ENCODE measurements at regions not wholly inside any gene's neighbourhood (a gene's known extent, or its start where the extent isn't known, plus 50 kb on each side); places are given as distances from the start of the nearest gene placed in this dataset.

DNA sequence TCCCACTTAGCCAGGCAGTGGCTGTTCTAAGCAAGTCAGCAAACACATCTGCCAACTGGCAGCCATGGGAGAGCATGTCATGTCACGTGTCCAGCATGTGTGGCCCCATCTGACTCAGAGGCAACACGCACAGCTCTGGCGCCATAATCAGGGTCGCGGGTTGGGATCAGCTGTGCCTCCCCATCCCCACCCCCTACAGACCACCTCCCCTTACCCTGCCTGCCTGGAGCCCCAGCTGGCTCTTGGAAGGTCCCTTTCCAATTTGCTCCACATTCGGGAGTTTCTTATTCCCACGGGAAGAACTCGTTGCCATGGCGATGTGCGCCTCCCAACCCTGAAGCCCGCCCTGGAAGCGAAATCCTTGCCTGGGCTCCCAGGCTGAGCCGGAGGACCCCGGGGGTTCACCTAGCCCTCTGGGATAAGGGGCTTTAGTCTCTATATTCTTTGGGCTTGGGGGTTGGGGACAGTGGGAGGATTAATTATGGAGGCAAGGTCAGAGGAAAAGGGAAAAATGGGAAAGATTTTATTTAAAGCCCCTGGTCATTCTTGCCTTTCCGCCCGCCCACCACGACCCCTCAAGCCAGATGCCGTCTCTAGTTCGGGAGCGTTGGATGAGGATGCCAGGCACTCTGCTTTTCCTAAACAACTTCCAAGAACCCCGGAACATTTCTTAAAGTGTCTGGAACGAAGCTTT lies 283.7 kb downstream of the ZEB1 start:
- no peak for TF ChIP-seq SIN3A (IDR thresholded peaks at IDR 0.05; ENCODE audit: borderline replicate concordance, insufficient read depth, low read depth, low read length)
- TF ChIP-seq, protein P1, sequence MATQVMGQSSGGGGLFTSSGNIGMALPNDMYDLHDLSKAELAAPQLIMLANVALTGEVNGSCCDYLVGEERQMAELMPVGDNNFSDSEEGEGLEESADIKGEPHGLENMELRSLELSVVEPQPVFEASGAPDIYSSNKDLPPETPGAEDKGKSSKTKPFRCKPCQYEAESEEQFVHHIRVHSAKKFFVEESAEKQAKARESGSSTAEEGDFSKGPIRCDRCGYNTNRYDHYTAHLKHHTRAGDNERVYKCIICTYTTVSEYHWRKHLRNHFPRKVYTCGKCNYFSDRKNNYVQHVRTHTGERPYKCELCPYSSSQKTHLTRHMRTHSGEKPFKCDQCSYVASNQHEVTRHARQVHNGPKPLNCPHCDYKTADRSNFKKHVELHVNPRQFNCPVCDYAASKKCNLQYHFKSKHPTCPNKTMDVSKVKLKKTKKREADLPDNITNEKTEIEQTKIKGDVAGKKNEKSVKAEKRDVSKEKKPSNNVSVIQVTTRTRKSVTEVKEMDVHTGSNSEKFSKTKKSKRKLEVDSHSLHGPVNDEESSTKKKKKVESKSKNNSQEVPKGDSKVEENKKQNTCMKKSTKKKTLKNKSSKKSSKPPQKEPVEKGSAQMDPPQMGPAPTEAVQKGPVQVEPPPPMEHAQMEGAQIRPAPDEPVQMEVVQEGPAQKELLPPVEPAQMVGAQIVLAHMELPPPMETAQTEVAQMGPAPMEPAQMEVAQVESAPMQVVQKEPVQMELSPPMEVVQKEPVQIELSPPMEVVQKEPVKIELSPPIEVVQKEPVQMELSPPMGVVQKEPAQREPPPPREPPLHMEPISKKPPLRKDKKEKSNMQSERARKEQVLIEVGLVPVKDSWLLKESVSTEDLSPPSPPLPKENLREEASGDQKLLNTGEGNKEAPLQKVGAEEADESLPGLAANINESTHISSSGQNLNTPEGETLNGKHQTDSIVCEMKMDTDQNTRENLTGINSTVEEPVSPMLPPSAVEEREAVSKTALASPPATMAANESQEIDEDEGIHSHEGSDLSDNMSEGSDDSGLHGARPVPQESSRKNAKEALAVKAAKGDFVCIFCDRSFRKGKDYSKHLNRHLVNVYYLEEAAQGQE (IDR thresholded peaks at IDR 0.05; ENCODE audit: insufficient read depth in 1 of 2, low read depth in 2 of 2, low read length in 1 of 2): no peak
- TF ChIP-seq TCF7L2 (IDR thresholded peaks at IDR 0.05; ENCODE audit: low read depth, low read length): no peak
- TF ChIP-seq, protein P2, sequence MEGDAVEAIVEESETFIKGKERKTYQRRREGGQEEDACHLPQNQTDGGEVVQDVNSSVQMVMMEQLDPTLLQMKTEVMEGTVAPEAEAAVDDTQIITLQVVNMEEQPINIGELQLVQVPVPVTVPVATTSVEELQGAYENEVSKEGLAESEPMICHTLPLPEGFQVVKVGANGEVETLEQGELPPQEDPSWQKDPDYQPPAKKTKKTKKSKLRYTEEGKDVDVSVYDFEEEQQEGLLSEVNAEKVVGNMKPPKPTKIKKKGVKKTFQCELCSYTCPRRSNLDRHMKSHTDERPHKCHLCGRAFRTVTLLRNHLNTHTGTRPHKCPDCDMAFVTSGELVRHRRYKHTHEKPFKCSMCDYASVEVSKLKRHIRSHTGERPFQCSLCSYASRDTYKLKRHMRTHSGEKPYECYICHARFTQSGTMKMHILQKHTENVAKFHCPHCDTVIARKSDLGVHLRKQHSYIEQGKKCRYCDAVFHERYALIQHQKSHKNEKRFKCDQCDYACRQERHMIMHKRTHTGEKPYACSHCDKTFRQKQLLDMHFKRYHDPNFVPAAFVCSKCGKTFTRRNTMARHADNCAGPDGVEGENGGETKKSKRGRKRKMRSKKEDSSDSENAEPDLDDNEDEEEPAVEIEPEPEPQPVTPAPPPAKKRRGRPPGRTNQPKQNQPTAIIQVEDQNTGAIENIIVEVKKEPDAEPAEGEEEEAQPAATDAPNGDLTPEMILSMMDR (IDR thresholded peaks at IDR 0.05): no peak
- no peak for TF ChIP-seq POLR2AphosphoS5 (IDR thresholded peaks at IDR 0.05; ENCODE audit: low read depth, low read length)
- H3K9me3 ChIP-seq (ENCODE audit: control insufficient read depth, insufficient read depth, low read depth, low read length): no peaks in the 10 kb centered on the region
- peak overlapping the region; percentile 69 to 75 for H3K4me3 ChIP-seq (ENCODE audit: low read depth in 2 of 2, low read length in 2 of 2)
- ATAC-seq (no peak), DNase-seq (ENCODE audit: low read depth, low spot score) (no peak)
- BruUV-seq (replicated peaks): no TSS peak
- peak overlapping the region; percentile 77 for H3K27ac ChIP-seq (ENCODE audit: low read length)
- H3K36me3 ChIP-seq (ENCODE audit: control insufficient read depth, insufficient read depth, low read length): no peaks in the 10 kb centered on the region
- H3K4me1 ChIP-seq (ENCODE audit: control insufficient read depth, insufficient read depth, low read length): 0 out of 2 replicates have a peak, but pooled peaks cover 5% of the 10 kb centered on the region
- POLR2A ChIA-PET: interaction anchor here (0.7 kb wide), 1 partner anchor 103 kb away, joined by 3 read pairs; no protein-coding TSS in a partner anchor
- no peaks in the 10 kb centered on the region for H3K27me3 ChIP-seq (ENCODE audit: control insufficient read depth, insufficient read depth, low read length)
- in situ Hi-C loops (cut with HindIII; ENCODE audit: low pct_unique_long_range_greater_than_20kb, low sequenced_read_pairs): no loop called here
- intact Hi-C loops (cut with micrococcal nuclease; ENCODE audit: unreplicated experiment): no loop called here
- CTCF ChIA-PET: no interaction called here

DNA sequence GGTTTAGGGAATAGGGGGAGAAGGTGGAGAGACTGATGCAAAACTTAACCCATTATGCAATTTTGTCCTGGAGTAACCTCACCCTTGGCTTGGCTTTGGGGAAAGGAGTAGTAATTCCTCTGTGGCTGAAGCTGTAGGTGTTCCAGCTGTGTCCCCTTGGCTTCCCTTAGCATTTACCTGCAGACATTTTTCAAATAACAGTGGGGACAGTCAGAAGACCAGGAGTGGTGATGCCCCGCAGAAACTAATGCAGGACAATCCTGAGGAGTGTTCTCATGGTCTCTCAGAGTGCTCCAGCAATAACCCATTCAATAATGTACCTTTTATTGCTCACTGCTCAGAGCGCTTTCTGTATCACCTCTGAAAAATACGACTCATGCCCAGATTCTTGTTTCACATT lies 282.1 kb downstream of the ZEB1 start:
- Histone ChIP-seq H3K4me1 (ENCODE audit: control insufficient read depth, insufficient read depth, low read length) (0 out of 2 replicates have a peak, but pooled peaks cover 5% of the 10 kb centered on the region), H3K36me3 (ENCODE audit: control insufficient read depth, insufficient read depth, low read length) (no peaks in the 10 kb centered on the region), H3K9me3 (ENCODE audit: control insufficient read depth, insufficient read depth, low read depth, low read length) (no peaks in the 10 kb centered on the region), H3K27ac (ENCODE audit: low read length) (no peak overlapping the region), H3K27me3 (ENCODE audit: control insufficient read depth, insufficient read depth, low read length) (no peaks in the 10 kb centered on the region), H3K4me3 (ENCODE audit: low read depth in 2 of 2, low read length in 2 of 2) (no peak overlapping the region)
- ChIA-PET CTCF (no interaction called here), POLR2A (no interaction called here)
- no peak for DNase-seq (ENCODE audit: low read depth, low spot score)
- intact Hi-C loops (cut with micrococcal nuclease; ENCODE audit: unreplicated experiment): no loop called here
- in situ Hi-C loops (cut with HindIII; ENCODE audit: low pct_unique_long_range_greater_than_20kb, low sequenced_read_pairs): no loop called here
- TF ChIP-seq TCF7L2 (IDR thresholded peaks at IDR 0.05; ENCODE audit: low read depth, low read length): no peak
- TF ChIP-seq, protein P1 (IDR thresholded peaks at IDR 0.05; ENCODE audit: insufficient read depth in 1 of 2, low read depth in 2 of 2, low read length in 1 of 2): no peak
- ATAC-seq: no peak
- BruUV-seq (replicated peaks): no TSS peak
